ENCODE measurements at regions not wholly inside any gene's neighbourhood (a gene's known extent, or its start where the extent isn't known, plus 50 kb on each side); places are given as distances from the start of the nearest gene placed in this dataset.

DNA sequence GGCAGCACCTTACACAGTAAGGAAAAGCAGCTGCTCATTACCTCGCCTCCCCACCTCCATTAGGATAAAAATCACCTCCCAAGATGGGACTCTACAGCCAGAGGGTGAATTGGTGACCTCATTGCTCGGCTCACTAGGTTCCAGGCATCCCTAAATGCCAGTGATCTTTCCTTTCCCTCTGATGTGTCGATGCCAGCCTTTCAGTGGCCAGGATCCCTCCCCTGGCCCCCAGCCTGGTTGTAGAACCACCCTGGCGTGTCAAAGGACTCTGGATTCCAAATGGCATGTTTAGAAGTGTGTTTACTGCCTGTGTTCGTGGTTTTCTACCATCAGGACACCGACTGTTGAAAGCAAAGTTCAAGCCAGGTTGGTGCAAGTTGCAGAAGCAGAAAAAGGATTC, 72.1 kb upstream of the LYRM9 start:
- no peak for DNase-seq (ENCODE audit: low spot score)
- ChIA-PET CTCF (ENCODE audit: unreplicated experiment) (no interaction called here), POLR2A (no interaction called here)
- Histone ChIP-seq H3K79me2 (ENCODE audit: insufficient read depth, low read depth, low read length) (no peaks in the 10 kb centered on the region), H4K20me1 (ENCODE audit: insufficient read depth, low read length) (no peaks in the 10 kb centered on the region), H3K27ac (ENCODE audit: low read depth, low read length, poor library complexity, severe bottlenecking) (no peak overlapping the region), H3K4me2 (ENCODE audit: low read length) (no peak overlapping the region), H3K36me3 (ENCODE audit: insufficient read depth, low read length) (no peaks in the 10 kb centered on the region), H2AFZ (ENCODE audit: low read length) (no peak overlapping the region), H3K4me3 (ENCODE audit: low read depth, low read length, poor library complexity, severe bottlenecking) (no peak overlapping the region), H3K9me3 (ENCODE audit: low read length) (no peaks in the 10 kb centered on the region), H3K9me2 (ENCODE audit: insufficient read depth, low read length) (no peaks in the 10 kb centered on the region), H3K4me1 (ENCODE audit: insufficient read depth, low read length, poor library complexity, severe bottlenecking) (no peaks in the 10 kb centered on the region)
- intact Hi-C loops (cut with micrococcal nuclease; ENCODE audit: unreplicated experiment), result loop anchor here (10.0 kb wide), 1 partner anchor 290 kb away; no protein-coding TSS in a partner anchor
- BruUV-seq (replicated peaks), result no TSS peak
- TF ChIP-seq, protein P1, sequence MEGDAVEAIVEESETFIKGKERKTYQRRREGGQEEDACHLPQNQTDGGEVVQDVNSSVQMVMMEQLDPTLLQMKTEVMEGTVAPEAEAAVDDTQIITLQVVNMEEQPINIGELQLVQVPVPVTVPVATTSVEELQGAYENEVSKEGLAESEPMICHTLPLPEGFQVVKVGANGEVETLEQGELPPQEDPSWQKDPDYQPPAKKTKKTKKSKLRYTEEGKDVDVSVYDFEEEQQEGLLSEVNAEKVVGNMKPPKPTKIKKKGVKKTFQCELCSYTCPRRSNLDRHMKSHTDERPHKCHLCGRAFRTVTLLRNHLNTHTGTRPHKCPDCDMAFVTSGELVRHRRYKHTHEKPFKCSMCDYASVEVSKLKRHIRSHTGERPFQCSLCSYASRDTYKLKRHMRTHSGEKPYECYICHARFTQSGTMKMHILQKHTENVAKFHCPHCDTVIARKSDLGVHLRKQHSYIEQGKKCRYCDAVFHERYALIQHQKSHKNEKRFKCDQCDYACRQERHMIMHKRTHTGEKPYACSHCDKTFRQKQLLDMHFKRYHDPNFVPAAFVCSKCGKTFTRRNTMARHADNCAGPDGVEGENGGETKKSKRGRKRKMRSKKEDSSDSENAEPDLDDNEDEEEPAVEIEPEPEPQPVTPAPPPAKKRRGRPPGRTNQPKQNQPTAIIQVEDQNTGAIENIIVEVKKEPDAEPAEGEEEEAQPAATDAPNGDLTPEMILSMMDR (conservative IDR thresholded peaks at IDR 0.05; ENCODE audit: low read length), result no peak

DNA sequence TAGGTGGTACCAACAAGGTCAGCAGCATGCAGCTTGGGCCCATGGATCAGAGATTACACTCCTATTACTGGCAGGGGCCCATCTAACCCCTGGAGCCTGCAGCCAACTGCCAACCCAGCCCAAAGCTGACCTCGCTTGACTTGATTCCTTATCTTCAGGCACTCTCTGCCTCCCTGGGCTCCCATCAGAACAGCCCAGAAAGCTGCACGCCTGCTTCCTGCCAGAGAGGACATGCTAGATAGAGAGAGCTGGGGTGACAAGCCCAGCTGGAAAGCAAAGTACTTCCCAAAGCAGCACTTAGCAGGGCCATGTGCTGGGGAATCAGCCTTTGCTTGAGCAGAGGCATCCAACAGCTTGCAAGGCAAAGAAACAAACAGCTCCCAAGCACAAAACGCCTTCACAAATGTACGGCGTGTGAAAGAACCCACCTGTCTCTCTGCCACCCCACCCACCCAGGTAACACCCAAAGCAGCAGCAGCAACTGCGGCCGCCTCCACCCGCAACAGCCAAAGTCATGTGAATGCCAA, 74.2 kb upstream of the NLK start:
- H3K79me2 ChIP-seq (ENCODE audit: insufficient read depth, low read depth, low read length), result no peaks in the 10 kb centered on the region
- no TSS peak for BruUV-seq (replicated peaks)
- intact Hi-C loops (cut with micrococcal nuclease; ENCODE audit: unreplicated experiment), result loop anchor here (10.0 kb wide), 1 partner anchor 287 kb away; no protein-coding TSS in a partner anchor
- H3K9me3 ChIP-seq (ENCODE audit: low read length), result no peaks in the 10 kb centered on the region
- no peaks in the 10 kb centered on the region for H3K4me1 ChIP-seq (ENCODE audit: insufficient read depth, low read length, poor library complexity, severe bottlenecking)
- no peaks in the 10 kb centered on the region for H3K36me3 ChIP-seq (ENCODE audit: insufficient read depth, low read length)
- H2AFZ ChIP-seq (ENCODE audit: low read length), result no peak overlapping the region
- no peak overlapping the region for H3K4me3 ChIP-seq (ENCODE audit: low read depth, low read length, poor library complexity, severe bottlenecking)
- TF ChIP-seq, protein P1 (conservative IDR thresholded peaks at IDR 0.05; ENCODE audit: low read length), result no peak
- no peak for TF ChIP-seq EZH2phosphoT487 (IDR thresholded peaks at IDR 0.05; ENCODE audit: borderline replicate concordance, low read depth, low read length)
- no peaks in the 10 kb centered on the region for H4K20me1 ChIP-seq (ENCODE audit: insufficient read depth, low read length)
- no peak overlapping the region for H3K4me2 ChIP-seq (ENCODE audit: low read length)
- H3K9me2 ChIP-seq (ENCODE audit: insufficient read depth, low read length), result no peaks in the 10 kb centered on the region
- no peak overlapping the region for H3K27ac ChIP-seq (ENCODE audit: low read depth, low read length, poor library complexity, severe bottlenecking)
- DNase-seq (ENCODE audit: low spot score), result no peak
- ChIA-PET CTCF (ENCODE audit: unreplicated experiment) (no interaction called here), POLR2A (interaction anchor here (0.7 kb wide), 1 partner anchor 132 kb away, joined by 5 read pairs; no protein-coding TSS in a partner anchor)

DNA sequence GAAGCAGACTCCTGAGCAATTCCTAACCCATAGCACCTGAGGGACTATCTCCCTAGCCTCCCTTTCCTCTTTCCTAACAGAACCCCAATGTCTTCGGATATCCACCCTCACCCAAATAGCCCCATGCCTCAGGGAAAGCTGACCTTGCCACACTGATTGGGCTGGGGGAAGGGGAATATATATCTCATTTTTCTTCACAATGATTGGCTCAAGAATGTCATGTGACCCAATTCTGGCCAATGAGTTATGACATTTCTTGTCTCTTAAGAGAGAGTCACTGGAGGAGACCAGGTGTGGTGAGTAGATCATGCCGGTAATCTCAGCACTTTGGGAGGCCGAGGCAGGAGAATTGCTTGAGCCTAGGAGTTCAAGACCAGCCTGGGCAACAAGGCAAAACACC, 71.9 kb upstream of the NLK start:
- Histone ChIP-seq H3K79me2 (ENCODE audit: insufficient read depth, low read depth, low read length) (no peaks in the 10 kb centered on the region), H3K4me2 (ENCODE audit: low read length) (no peak overlapping the region), H4K20me1 (ENCODE audit: insufficient read depth, low read length) (no peaks in the 10 kb centered on the region), H3K9me2 (ENCODE audit: insufficient read depth, low read length) (no peaks in the 10 kb centered on the region), H3K4me1 (ENCODE audit: insufficient read depth, low read length, poor library complexity, severe bottlenecking) (no peaks in the 10 kb centered on the region), H2AFZ (ENCODE audit: low read length) (no peak overlapping the region), H3K4me3 (ENCODE audit: low read depth, low read length, poor library complexity, severe bottlenecking) (no peak overlapping the region), H3K27ac (ENCODE audit: low read depth, low read length, poor library complexity, severe bottlenecking) (no peak overlapping the region), H3K36me3 (ENCODE audit: insufficient read depth, low read length) (no peaks in the 10 kb centered on the region), H3K9me3 (ENCODE audit: low read length) (no peaks in the 10 kb centered on the region)
- intact Hi-C loops (cut with micrococcal nuclease; ENCODE audit: unreplicated experiment), result loop anchor here (10.0 kb wide), 2 partner anchors 54 to 224 kb away; no protein-coding TSS in a partner anchor
- BruUV-seq (replicated peaks), result no TSS peak
- TF ChIP-seq, protein P1 (conservative IDR thresholded peaks at IDR 0.05; ENCODE audit: low read length), result no peak
- no peak for TF ChIP-seq EZH2phosphoT487 (IDR thresholded peaks at IDR 0.05; ENCODE audit: borderline replicate concordance, low read depth, low read length)
- POLR2A ChIA-PET, result no interaction called here
- DNase-seq (ENCODE audit: low spot score), result no peak
- CTCF ChIA-PET (ENCODE audit: unreplicated experiment), result no interaction called here

Data from OCI-LY7 (cell line).